ENCODE measurements at regions not wholly inside any gene's neighbourhood (a gene's known extent, or its start where the extent isn't known, plus 50 kb on each side); places are given as distances from the start of the nearest gene placed in this dataset.

DNA sequence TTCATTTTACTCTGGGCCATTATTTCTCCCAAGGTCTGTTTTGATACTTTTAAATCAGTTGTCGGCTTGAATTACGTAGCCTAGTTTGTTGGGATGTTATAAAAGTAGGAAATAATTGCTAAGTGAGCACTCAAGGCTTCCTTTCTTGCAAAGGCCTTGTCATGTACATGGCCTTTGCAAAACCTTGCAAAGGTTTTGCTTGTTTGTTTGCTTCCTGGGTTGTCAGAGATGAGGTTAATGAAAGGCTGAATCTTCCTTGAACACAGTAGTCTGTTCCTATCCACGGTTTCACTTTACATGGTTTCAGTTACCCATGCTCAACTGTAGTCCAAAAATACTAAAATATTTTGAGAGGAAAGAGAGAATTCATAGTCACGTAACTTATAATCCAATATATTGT is 113.5 kb downstream of the NAA11 start:
- H3K27me3 ChIP-seq (ENCODE audit: insufficient read depth in 3 of 3, low read length in 2 of 3) = no peaks in the 10 kb centered on the region
- intact Hi-C loops (cut with DNase I) = no loop called here
- TF ChIP-seq CTCF (IDR thresholded peaks at IDR 0.05) = no peak
- no peak overlapping the region for H3K4me3 ChIP-seq
- ATAC-seq = no peak
- 63 to 76% (median 66%) methylated on average over 4 of the region's 4 CpGs for WGBS, 3 donors
- H3K27ac ChIP-seq = no peak overlapping the region
- no peak for DNase-seq
- no peaks in the 10 kb centered on the region for H3K9me3 ChIP-seq
- no peaks in the 10 kb centered on the region for H3K4me1 ChIP-seq
- no peaks in the 10 kb centered on the region for H3K36me3 ChIP-seq (ENCODE audit: insufficient read depth in 1 of 2, low read depth in 1 of 2)

GRCh38 chr4:79211490-79211889 is 114.4 kb downstream of the NAA11 start:
- WGBS, 3 donors = 89 to 90% (median 89%) methylated on average over 3 of the region's 3 CpGs
- Histone ChIP-seq H3K27me3 (ENCODE audit: insufficient read depth in 3 of 3, low read length in 2 of 3) (no peaks in the 10 kb centered on the region), H3K27ac (no peak overlapping the region), H3K9me3 (no peaks in the 10 kb centered on the region), H3K36me3 (ENCODE audit: insufficient read depth in 1 of 2, low read depth in 1 of 2) (no peaks in the 10 kb centered on the region), H3K4me3 (no peak overlapping the region), H3K4me1 (no peaks in the 10 kb centered on the region)
- intact Hi-C loops (cut with DNase I) = no loop called here
- DNase-seq (no peak), ATAC-seq (no peak)
- TF ChIP-seq CTCF (IDR thresholded peaks at IDR 0.05) = no peak

- ATAC-seq = no peak
Measured at GRCh38 chr4:79210636-79211049, 115.2 kb downstream of the NAA11 start.

DNA sequence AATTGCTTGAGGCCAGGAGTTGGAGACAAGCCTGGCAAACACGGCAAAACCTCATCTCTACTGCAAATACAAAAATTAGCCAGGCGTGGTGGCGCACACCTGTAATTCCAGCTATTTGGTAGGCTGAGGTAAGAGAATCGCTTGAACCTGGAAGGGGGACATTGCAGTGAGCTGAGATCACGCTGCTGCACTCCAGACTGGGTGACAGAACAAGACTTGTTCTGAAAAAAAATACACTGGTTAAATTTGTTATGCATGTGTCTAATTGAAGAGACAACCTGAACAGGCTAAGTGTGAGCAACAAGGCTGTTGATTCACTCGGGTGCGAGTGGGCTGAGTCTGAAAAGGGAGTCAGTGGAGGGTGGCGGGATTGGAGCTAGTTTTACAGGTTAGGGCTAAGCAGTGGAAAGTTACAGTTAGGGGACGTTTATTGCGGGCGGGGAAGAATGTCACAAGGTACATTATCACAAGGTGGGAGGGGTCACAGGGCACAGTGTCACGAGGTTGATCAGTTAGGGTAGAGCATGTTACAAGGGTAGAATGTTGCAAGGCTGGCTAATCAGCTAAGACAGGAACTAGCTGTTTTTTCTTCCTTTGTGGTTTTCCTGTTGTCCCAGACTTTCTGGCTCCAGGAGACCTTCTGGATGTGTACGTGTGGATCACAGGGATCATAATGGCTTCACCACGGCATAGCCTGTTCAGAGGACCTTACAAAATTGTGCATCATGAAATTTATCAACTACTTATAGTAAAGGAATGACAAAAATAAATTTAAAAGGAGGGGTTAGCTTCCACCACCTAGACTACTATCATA is 115.8 kb downstream of the NAA11 start:
- Histone ChIP-seq H3K36me3 (ENCODE audit: insufficient read depth in 1 of 2, low read depth in 1 of 2) (no peaks in the 10 kb centered on the region), H3K27ac (no peak overlapping the region), H3K9me3 (no peaks in the 10 kb centered on the region), H3K4me3 (no peak overlapping the region), H3K4me1 (no peaks in the 10 kb centered on the region), H3K27me3 (ENCODE audit: insufficient read depth in 3 of 3, low read length in 2 of 3) (no peaks in the 10 kb centered on the region)
- intact Hi-C loops (cut with DNase I) = no loop called here
- TF ChIP-seq CTCF (IDR thresholded peaks at IDR 0.05) = no peak
- DNase-seq (peak in 1 of 2 donors; percentile 25), ATAC-seq (no peak)
- 83 to 86% (median 83%) methylated on average over 14 of the region's 14 CpGs for WGBS, 3 donors

More at GRCh38 chr4:79210636-79211049, 115.2 kb downstream of the NAA11 start:
- intact Hi-C loops (cut with DNase I) = no loop called here
- Histone ChIP-seq H3K27me3 (ENCODE audit: insufficient read depth in 3 of 3, low read length in 2 of 3) (no peaks in the 10 kb centered on the region), H3K36me3 (ENCODE audit: insufficient read depth in 1 of 2, low read depth in 1 of 2) (no peaks in the 10 kb centered on the region), H3K27ac (no peak overlapping the region), H3K9me3 (no peaks in the 10 kb centered on the region), H3K4me3 (no peak overlapping the region), H3K4me1 (no peaks in the 10 kb centered on the region)
- DNase-seq = no peak
- no peak for TF ChIP-seq CTCF (IDR thresholded peaks at IDR 0.05)
- WGBS, 3 donors = 92 to 97% (median 96%) methylated on average over 7 of the region's 7 CpGs

DNA sequence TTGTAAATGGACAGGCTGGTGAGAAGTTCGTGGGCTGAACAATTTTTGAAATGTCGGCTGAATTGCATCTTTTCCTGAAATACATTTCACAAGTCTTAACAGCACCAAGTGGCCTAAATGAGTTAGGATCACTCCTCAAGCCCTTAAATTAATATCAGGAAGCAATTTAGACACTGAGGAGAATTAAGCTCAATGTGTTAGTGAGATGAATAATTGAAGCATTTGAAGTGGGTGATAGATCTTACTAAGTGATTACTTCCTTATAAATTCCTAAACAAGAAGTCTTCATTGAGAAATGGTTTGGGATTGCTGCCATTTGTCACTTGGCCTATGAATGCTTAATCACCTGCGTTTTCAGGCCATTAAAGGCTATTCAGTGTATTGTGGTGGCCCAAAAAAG is 116.8 kb downstream of the NAA11 start:
- DNase-seq (no peak), ATAC-seq (no peak)
- Histone ChIP-seq H3K27me3 (ENCODE audit: insufficient read depth in 3 of 3, low read length in 2 of 3) (no peaks in the 10 kb centered on the region), H3K4me3 (no peak overlapping the region), H3K9me3 (no peaks in the 10 kb centered on the region), H3K27ac (no peak overlapping the region), H3K36me3 (ENCODE audit: insufficient read depth in 1 of 2, low read depth in 1 of 2) (no peaks in the 10 kb centered on the region), H3K4me1 (no peaks in the 10 kb centered on the region)
- WGBS, 3 donors = 78 to 84% (median 81%) methylated on average over 3 of the region's 3 CpGs
- no peak for TF ChIP-seq CTCF (IDR thresholded peaks at IDR 0.05)
- intact Hi-C loops (cut with DNase I) = no loop called here
